Common myeloid progenitor, CD34-positive (primary cell): ENCODE measurements at regions not wholly inside any gene's neighbourhood (a gene's known extent, or its start where the extent isn't known, plus 50 kb on each side); places are given as distances from the start of the nearest gene placed in this dataset.

Experiments
- CTCF ChIA-PET: fragments of 350-600 bp; sonication (Branson Sonifier 250); formaldehyde crosslinking; loops from one replicate; lab custom pipeline; 2021; ENCODE audit warnings: antibody characterized with exemption; lab: Charles Lee
- POLR2A ChIA-PET: fragments of 350-600 bp; sonication (Branson Sonifier 250); formaldehyde crosslinking; loops from one replicate; lab custom pipeline; 2021; ENCODE audit warnings: antibody characterized with exemption; lab: Charles Lee
- DNase-seq, 3 donors: peaks; one replicate each; pipeline versions ENCODE4 v3.0.0 to v3.0.0-alpha.2; 2013
- H3K27ac ChIP-seq, 2 experiments: 1 replicate in 1 of 2; 2 replicates in 1 of 2; pipeline ENCODE4 v1.7.0; 2013; ENCODE audit warnings: inconsistent platforms in 2 of 2, low read length in 2 of 2, mild to moderate bottlenecking in 2 of 2, low read depth in 1 of 2, moderate library complexity in 1 of 2; ENCODE audit not compliant: severe bottlenecking in 2 of 2, insufficient read depth in 1 of 2, poor library complexity in 1 of 2
- H3K27me3 ChIP-seq, 5 experiments: replicated peaks in 2 of 5; 1 replicate in 3 of 5; 2 replicates in 2 of 5; pipeline versions ENCODE4 v1.6.1 to v1.7.0; 2013; ENCODE audit warnings: low read length in 4 of 5, mild to moderate bottlenecking in 2 of 5, moderate library complexity in 2 of 5, inconsistent platforms in 1 of 5; ENCODE audit not compliant: insufficient read depth in 5 of 5, control insufficient read depth in 4 of 5
- H3K36me3 ChIP-seq, 4 experiments: 1 replicate in 2 of 4; 2 replicates in 2 of 4; pipeline versions ENCODE4 v1.6.1 to v1.7.0; 2013; ENCODE audit warnings: low read length in 3 of 4, control low read depth in 1 of 4, mild to moderate bottlenecking in 1 of 4; ENCODE audit not compliant: control insufficient read depth in 4 of 4, insufficient read depth in 4 of 4
- H3K4me1 ChIP-seq, 4 experiments: 1 replicate in 3 of 4; 2 replicates in 1 of 4; pipeline versions ENCODE4 v1.6.1 to v1.7.1; 2013; ENCODE audit warnings: low read length in 3 of 4, mild to moderate bottlenecking in 3 of 4, control low read depth in 1 of 4, inconsistent platforms in 1 of 4, moderate library complexity in 1 of 4; ENCODE audit not compliant: control insufficient read depth in 4 of 4, insufficient read depth in 4 of 4; ENCODE audit errors: control extremely low read depth in 1 of 4
- H3K4me3 ChIP-seq, 7 experiments: 1 replicate in 4 of 7; 2 replicates in 3 of 7; pipeline versions ENCODE4 v1.5.1 to v1.7.0; 2013; ENCODE audit warnings: mild to moderate bottlenecking in 7 of 7, low read length in 6 of 7, moderate library complexity in 6 of 7, inconsistent platforms in 2 of 7, low read depth in 2 of 7, control low read depth in 1 of 7; ENCODE audit not compliant: insufficient read depth in 4 of 7, control insufficient read depth in 1 of 7; ENCODE audit errors: extremely low read depth in 1 of 7
- H3K9me3 ChIP-seq, 5 experiments: 1 replicate in 4 of 5; 2 replicates in 1 of 5; pipeline versions ENCODE4 v1.6.1 to v1.7.1; 2013; ENCODE audit warnings: low read length in 4 of 5, mild to moderate bottlenecking in 2 of 5, inconsistent platforms in 1 of 5, low read depth in 1 of 5, moderate library complexity in 1 of 5; ENCODE audit not compliant: control insufficient read depth in 4 of 5, insufficient read depth in 2 of 5; ENCODE audit errors: control extremely low read depth in 1 of 5
- WGBS: methylation state at CpG from one replicate; pipeline ENCODE4 v1.1.5; 2013; ENCODE audit not compliant: insufficient coverage; 5-methylcytosine and 5-hydroxymethylcytosine counted together

DNA sequence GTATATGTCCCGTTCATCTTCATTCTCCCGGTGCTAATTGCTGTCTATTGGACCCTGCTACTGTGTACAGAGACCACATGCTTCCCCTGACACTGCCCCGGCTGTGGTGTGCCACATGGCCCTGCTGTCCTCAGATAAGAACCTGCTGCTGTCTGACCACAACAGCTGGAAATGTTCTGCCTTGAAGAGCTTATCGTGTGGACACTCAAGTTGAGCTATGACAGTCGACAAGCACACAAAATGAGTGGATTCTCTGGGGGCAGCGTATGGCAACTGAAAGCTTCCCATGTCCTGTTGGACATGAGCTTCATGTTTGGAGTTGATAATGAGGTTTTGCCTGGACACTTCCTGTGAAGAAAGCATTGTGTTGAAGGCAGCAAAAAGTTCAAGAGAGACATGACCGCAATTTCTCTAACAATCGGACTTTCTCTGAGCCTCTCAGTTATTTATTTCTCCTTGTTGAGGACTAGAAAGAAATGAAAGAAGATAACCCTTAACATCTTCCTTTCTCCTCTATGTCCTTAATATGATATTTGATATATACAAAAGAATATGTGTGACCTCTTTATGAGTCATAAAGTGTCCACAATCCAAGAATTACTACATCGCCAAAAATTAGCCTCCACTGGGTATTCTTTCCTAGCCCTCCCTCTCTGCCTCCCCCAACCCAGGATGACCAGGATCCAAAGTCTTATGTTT lies 187.1 kb upstream of the TCF21 start:
- peaks cover 8 to 79% (median 22%) of the 10 kb centered on the region in 5 experiments for H3K27me3 ChIP-seq
- 0% methylated on average over 5 of the region's 9 CpGs for WGBS
- DNase-seq: peak; percentile 85 to 96 (median 94)
- H3K36me3 ChIP-seq: no peaks in the 10 kb centered on the region
- peaks cover 0 to 5% (median 3%) of the 10 kb centered on the region in 4 experiments for H3K4me1 ChIP-seq
- CTCF ChIA-PET: no interaction called here
- POLR2A ChIA-PET: no interaction called here
- no peak overlapping the region for H3K4me3 ChIP-seq
- H3K27ac ChIP-seq: no peak overlapping the region
- H3K9me3 ChIP-seq: peaks cover 0 to 5% (median 0%) of the 10 kb centered on the region in 5 experiments

DNA sequence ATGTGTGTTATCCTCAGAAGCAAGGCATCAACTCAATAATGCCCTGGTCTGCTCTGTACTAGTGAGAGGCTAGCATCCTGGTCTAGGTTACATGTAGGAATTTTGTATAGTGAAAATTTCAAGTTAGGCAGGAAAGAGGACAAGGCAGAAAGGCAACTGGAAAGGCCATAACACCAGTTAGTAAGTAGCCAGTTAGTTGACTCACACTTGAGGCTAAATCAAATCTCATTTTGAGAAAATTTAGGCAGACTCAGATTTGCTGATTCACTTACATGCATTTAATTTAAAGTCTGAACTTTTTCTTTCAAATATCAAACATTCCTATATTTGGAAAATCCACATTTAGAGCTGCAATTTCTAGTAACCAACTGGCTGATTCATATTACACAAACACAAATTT lies 184.5 kb upstream of the TCF21 start:
- CTCF ChIA-PET: no interaction called here
- POLR2A ChIA-PET: no interaction called here
- Histone ChIP-seq H3K27me3 (peaks cover 8 to 73% (median 20%) of the 10 kb centered on the region in 5 experiments), H3K27ac (no peak overlapping the region), H3K4me1 (peaks cover 0 to 9% (median 3%) of the 10 kb centered on the region in 4 experiments), H3K4me3 (no peak overlapping the region), H3K9me3 (peaks cover 0 to 7% (median 0%) of the 10 kb centered on the region in 5 experiments), H3K36me3 (no peaks in the 10 kb centered on the region)
- DNase-seq: no peak

GRCh38 chr6:133705066-133705465 lies 183.8 kb upstream of the TCF21 start:
- no CpG with 5 or more reads among the region's 1 CpG for WGBS
- Histone ChIP-seq H3K27me3 (peaks cover 8 to 75% (median 19%) of the 10 kb centered on the region in 5 experiments), H3K4me3 (no peak overlapping the region), H3K9me3 (peaks cover 0 to 6% (median 0%) of the 10 kb centered on the region in 5 experiments), H3K36me3 (no peaks in the 10 kb centered on the region), H3K27ac (no peak overlapping the region), H3K4me1 (peaks cover 0 to 9% (median 3%) of the 10 kb centered on the region in 4 experiments)
- CTCF ChIA-PET: no interaction called here
- POLR2A ChIA-PET: no interaction called here
- no peak for DNase-seq

GRCh38 chr6:133705731-133706130 lies 183.2 kb upstream of the TCF21 start:
- H3K9me3 ChIP-seq: peaks cover 0 to 6% (median 0%) of the 10 kb centered on the region in 5 experiments
- H3K4me1 ChIP-seq: peaks cover 0 to 9% (median 3%) of the 10 kb centered on the region in 4 experiments
- CTCF ChIA-PET: no interaction called here
- WGBS: no CpG with 5 or more reads among the region's 2 CpGs
- peaks cover 8 to 76% (median 19%) of the 10 kb centered on the region in 5 experiments for H3K27me3 ChIP-seq
- no peak overlapping the region for H3K4me3 ChIP-seq
- no peak overlapping the region for H3K27ac ChIP-seq
- H3K36me3 ChIP-seq: no peaks in the 10 kb centered on the region
- POLR2A ChIA-PET: no interaction called here
- DNase-seq: no peak

DNA sequence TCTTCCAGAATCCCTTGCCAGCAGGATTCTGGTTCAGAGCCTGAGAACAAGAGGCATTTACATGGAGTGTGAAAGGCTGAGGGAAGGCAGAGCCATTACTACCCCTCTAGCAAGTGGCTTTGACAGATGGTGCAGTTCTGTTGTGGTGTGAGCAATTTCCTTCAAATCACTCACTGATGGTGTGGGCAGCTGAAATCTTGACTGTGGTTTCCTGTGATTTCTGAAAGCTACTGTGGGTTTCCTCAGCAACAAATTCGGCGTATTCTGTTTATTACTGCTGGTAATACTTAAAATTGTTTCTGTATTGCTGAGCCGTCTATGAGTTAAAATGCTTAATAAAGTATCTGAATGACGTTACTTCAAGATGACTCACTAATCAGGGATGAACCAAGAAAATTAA lies 181.5 kb upstream of the TCF21 start:
- peak; percentile 79 to 97 (median 96) for DNase-seq
- Histone ChIP-seq H3K27ac (no peak overlapping the region), H3K27me3 (peaks cover 8 to 67% (median 22%) of the 10 kb centered on the region in 5 experiments), H3K4me3 (no peak overlapping the region), H3K36me3 (no peaks in the 10 kb centered on the region), H3K4me1 (peaks cover 0 to 4% (median 0%) of the 10 kb centered on the region in 4 experiments), H3K9me3 (peaks cover 0 to 6% (median 0%) of the 10 kb centered on the region in 5 experiments)
- ChIA-PET CTCF (interaction anchor here (0.7 to 1.4 kb wide), 2 partner anchors 10 to 25 kb away, joined by 3 to 4 read pairs; no protein-coding TSS in a partner anchor), POLR2A (no interaction called here)
- WGBS: no CpG with 5 or more reads among the region's 4 CpGs

GRCh38 chr6:133710826-133711225 lies 178.1 kb upstream of the TCF21 start:
- ChIA-PET POLR2A (no interaction called here), CTCF (no interaction called here)
- no peaks in the 10 kb centered on the region for H3K36me3 ChIP-seq
- peaks cover 0 to 6% (median 0%) of the 10 kb centered on the region in 5 experiments for H3K9me3 ChIP-seq
- H3K27ac ChIP-seq: no peak overlapping the region
- H3K4me1 ChIP-seq: peaks cover 0 to 4% (median 0%) of the 10 kb centered on the region in 4 experiments
- no peak for DNase-seq
- no peak overlapping the region for H3K4me3 ChIP-seq
- H3K27me3 ChIP-seq: peaks cover 8 to 64% (median 26%) of the 10 kb centered on the region in 5 experiments

DNA sequence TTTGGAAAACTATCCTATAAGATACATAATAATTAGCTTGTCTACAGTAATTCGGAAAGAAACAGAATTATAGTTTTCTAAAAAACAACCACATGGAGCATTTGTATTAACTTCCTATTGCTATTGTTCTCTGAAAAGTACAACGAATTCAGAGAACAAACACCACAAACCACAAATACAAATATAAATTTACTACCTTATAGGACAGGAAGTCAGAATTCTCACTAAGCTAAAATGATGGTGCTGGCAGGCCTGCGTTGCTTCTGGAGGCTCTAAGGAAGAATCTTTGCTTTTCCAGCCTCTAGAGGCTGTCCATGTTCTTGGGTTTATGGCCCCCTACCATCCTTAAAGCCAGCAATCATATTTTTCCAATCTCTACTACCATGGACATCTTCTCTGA lies 173.6 kb upstream of the TCF21 start:
- Histone ChIP-seq H3K4me3 (no peak overlapping the region), H3K27ac (no peak overlapping the region), H3K9me3 (no peaks in the 10 kb centered on the region), H3K36me3 (no peaks in the 10 kb centered on the region), H3K4me1 (no peaks in the 10 kb centered on the region), H3K27me3 (peaks cover 3 to 66% (median 34%) of the 10 kb centered on the region in 5 experiments)
- ChIA-PET POLR2A (no interaction called here), CTCF (no interaction called here)
- no peak for DNase-seq
- WGBS: no CpG with 5 or more reads among the region's 3 CpGs
